IgD-negative memory B cell (primary cell): ENCODE measurements at regions not wholly inside any gene's neighbourhood (a gene's known extent, or its start where the extent isn't known, plus 50 kb on each side); places are given as distances from the start of the nearest gene placed in this dataset.
"Not testable (repeated sequence)": the region's sequence is repeated elsewhere in the genome, so short reads cannot be mapped to it uniquely, and the experiment has no call there.

Source experiments
- H3K27ac Mint-ChIP-seq, 3 donors: one replicate each; pipeline ENCODE4 v1.8.0; 2020 to 2022; ENCODE audit warnings: mild to moderate bottlenecking in 3 of 3, mixed read lengths in 3 of 3, moderate library complexity in 1 of 3
- H3K27me3 Mint-ChIP-seq: one replicate; pipeline ENCODE4 v1.8.0; 2021; ENCODE audit warnings: mixed read lengths
- H3K36me3 Mint-ChIP-seq: one replicate; pipeline ENCODE4 v1.8.0; 2020; ENCODE audit warnings: mild to moderate bottlenecking, mixed read lengths
- H3K4me1 Mint-ChIP-seq, 3 donors: one replicate each; pipeline ENCODE4 v1.8.0; 2020 to 2022; ENCODE audit warnings: mixed read lengths in 3 of 3, mild to moderate bottlenecking in 1 of 3
- H3K4me3 Mint-ChIP-seq, 4 donors: one replicate each; pipeline ENCODE4 v1.8.0; 2020 to 2022; ENCODE audit warnings: mild to moderate bottlenecking in 4 of 4, mixed read lengths in 4 of 4, moderate library complexity in 3 of 4
- H3K9me3 Mint-ChIP-seq, 3 donors: one replicate each; pipeline ENCODE4 v1.8.0; 2020 to 2021; ENCODE audit warnings: mixed read lengths in 3 of 3, mild to moderate bottlenecking in 1 of 3

DNA sequence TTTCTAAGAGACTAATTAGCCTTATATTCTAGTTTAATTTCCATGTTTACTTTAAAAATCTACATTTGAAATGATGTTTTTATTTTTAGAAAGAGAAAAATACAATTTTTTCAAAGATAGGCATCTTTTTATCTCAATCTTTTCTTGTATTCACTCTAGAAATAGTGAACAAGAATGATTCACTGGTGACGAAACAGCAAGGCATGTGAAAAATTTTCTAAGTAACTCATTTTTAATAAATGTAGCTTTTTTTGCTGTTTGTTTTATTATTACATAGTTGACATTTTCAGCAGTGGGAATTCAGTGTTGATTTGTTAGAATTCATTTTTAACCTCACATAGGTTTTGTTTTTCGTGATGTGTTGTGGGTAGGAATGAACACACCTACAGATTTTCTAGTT lies 1226.4 kb downstream of the NSUN3 start:
- no peak overlapping the region for H3K27ac Mint-ChIP-seq
- H3K36me3 Mint-ChIP-seq: no peaks in the 10 kb centered on the region
- peaks cover 0 to 4% (median 3%) of the 10 kb centered on the region in 3 donors for H3K9me3 Mint-ChIP-seq
- no peak overlapping the region for H3K4me3 Mint-ChIP-seq
- H3K4me1 Mint-ChIP-seq: no peaks in the 10 kb centered on the region
- H3K27me3 Mint-ChIP-seq: no peaks in the 10 kb centered on the region

DNA sequence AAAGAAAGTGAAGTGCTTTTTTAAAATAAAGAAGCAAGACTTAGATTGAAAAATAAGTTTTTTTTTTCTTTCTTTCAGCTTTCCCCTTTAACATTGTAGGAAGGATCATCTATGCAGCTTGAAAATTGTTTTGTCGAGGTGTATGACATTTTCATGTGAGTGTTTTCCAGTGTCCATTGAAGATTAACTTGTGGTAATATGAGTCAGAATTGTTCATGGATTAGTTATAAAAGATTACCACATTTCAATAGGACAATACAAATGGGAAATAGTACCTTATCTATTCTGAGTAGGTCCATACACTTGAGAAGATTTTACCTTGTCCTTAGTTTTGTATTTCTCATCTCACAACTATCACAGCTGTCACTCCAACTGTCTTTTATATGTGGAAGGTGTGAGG lies 1234.7 kb downstream of the NSUN3 start:
- peaks cover 2 to 3% (median 3%) of the 10 kb centered on the region in 3 donors for H3K9me3 Mint-ChIP-seq
- H3K27me3 Mint-ChIP-seq: no peaks in the 10 kb centered on the region
- H3K4me1 Mint-ChIP-seq: no peaks in the 10 kb centered on the region
- H3K27ac Mint-ChIP-seq: no peak overlapping the region
- H3K36me3 Mint-ChIP-seq: no peaks in the 10 kb centered on the region
- no peak overlapping the region for H3K4me3 Mint-ChIP-seq

DNA sequence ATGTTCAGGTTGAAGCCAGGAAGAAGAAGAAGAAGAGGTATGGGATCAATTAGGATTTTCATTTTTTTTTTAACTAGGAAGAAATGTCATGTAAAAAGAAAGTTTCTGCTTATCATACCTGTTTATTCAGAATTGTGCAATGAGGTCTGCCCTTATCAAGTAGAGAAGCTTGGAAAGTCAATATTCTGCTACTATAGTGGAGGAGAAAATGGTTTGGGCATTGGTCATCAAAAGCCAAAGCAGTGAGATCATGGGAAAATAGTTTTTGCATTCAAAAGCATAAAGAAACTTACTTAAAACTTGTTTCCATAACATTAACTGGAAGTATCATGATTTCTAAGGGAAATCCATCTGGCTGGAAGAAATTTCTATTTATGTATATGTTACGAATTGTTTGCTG lies 1239.2 kb downstream of the NSUN3 start:
- H3K27ac Mint-ChIP-seq: no peak overlapping the region
- no peak overlapping the region for H3K4me3 Mint-ChIP-seq
- peaks cover 0 to 4% (median 3%) of the 10 kb centered on the region in 3 donors for H3K9me3 Mint-ChIP-seq
- H3K4me1 Mint-ChIP-seq: no peaks in the 10 kb centered on the region
- no peaks in the 10 kb centered on the region for H3K36me3 Mint-ChIP-seq
- H3K27me3 Mint-ChIP-seq: no peaks in the 10 kb centered on the region

DNA sequence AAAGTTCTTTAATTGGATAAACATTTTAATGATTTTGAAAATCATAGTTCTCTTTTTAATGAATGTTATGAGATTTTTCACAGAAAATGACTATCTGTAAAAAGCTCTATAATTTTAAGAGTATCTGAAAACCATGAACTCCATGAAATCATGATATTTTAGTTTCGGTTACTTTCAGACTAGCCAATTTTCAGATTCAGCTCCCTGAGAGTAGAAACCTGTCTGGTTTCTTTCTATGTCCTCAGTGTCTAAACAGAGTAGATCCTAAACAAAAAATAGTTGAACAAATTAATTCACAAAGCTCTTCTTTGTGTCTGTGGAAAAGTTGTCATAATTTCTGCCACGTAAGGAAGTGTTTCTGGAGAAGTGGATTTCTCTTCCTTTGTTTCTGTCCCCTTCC lies 1247.7 kb downstream of the NSUN3 start:
- peaks cover 7 to 11% (median 7%) of the 10 kb centered on the region in 3 donors for H3K9me3 Mint-ChIP-seq

DNA sequence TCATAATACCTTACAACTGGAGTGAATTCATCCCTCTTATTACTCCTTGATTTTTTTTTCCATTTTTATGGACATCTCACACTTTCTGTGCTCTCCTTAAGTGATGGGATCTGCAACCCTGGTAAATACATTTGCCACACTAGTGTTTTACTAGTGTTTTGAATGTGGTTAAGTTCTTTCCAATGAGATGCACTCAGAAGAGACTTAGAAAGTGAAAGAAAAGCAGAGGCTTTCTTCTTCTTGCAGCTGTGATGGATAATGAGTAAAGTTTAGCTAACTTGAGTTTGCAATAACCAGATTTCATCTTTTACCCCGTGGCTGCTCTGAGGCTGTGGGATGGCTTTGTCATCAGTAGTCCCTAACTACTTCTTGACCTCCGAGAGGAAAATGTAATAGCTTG lies 1248.4 kb downstream of the NSUN3 start:
- H3K9me3 Mint-ChIP-seq: peaks cover 7 to 11% (median 10%) of the 10 kb centered on the region in 3 donors
- no peak overlapping the region for H3K4me3 Mint-ChIP-seq
- H3K27ac Mint-ChIP-seq: no peak overlapping the region
- H3K27me3 Mint-ChIP-seq: no peaks in the 10 kb centered on the region
- H3K36me3 Mint-ChIP-seq: no peaks in the 10 kb centered on the region
- H3K4me1 Mint-ChIP-seq: no peaks in the 10 kb centered on the region

More for the DNA sequence above, 1247.7 kb downstream of the NSUN3 start:
- Mint-ChIP-seq H3K4me1 (no peaks in the 10 kb centered on the region), H3K27me3 (no peaks in the 10 kb centered on the region), H3K4me3 (no peak overlapping the region), H3K36me3 (no peaks in the 10 kb centered on the region), H3K27ac (no peak overlapping the region)

DNA sequence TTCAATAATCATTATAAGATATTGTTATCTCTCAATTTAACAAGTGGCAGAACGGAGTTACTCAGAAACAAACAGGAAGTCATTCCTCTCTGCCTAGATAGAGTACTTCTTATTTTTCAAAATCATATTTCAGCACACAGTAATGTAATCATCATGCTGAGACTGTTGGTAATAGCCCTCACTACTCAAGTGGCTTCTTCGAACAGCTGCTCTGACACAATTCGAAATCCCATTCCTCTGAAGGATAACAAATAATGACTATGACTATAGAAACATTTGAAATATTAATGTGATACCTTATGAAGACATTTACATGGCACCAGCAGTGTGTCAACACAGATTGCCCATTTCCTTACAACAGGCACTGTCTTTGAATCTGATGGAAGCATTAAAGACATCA lies 1249.8 kb downstream of the NSUN3 start:
- H3K27ac Mint-ChIP-seq: no peak overlapping the region
- H3K36me3 Mint-ChIP-seq: no peaks in the 10 kb centered on the region
- H3K9me3 Mint-ChIP-seq: peaks cover 6 to 9% (median 7%) of the 10 kb centered on the region in 3 donors
- no peaks in the 10 kb centered on the region for H3K4me1 Mint-ChIP-seq
- H3K4me3 Mint-ChIP-seq: no peak overlapping the region
- no peaks in the 10 kb centered on the region for H3K27me3 Mint-ChIP-seq

DNA sequence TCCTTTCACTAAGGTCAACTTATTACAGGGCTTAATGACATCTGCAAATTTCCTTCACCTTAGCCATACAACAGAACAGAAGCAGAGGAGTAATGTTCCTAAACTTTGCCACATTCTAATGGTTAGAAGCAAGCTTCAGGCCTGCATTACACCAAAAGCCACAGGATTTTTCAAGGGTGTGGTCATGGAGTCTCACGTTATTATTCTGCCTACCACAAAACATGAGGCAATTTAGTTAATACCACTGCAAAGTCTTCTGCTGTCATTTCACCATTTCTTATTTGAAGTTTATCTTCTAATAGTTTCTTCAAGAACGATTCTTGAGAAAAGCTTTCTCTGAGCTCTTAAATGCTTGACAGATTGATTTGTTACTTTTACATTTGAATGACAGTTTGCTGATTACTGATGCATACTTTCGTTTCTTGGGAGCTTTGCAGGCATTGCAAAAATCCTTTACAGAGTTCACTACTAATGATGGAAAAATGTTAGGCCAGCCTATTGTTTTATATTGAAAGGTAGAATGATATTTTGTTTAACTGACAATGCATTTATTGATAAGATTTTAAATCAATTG lies 1257.1 kb downstream of the NSUN3 start:
- Mint-ChIP-seq H3K27me3 (no peaks in the 10 kb centered on the region), H3K27ac (no peak overlapping the region), H3K4me3 (no peak overlapping the region), H3K4me1 (peaks cover 0 to 3% (median 0%) of the 10 kb centered on the region in 3 donors), H3K36me3 (no peaks in the 10 kb centered on the region), H3K9me3 (peaks cover 2 to 19% (median 8%) of the 10 kb centered on the region in 3 donors)

DNA sequence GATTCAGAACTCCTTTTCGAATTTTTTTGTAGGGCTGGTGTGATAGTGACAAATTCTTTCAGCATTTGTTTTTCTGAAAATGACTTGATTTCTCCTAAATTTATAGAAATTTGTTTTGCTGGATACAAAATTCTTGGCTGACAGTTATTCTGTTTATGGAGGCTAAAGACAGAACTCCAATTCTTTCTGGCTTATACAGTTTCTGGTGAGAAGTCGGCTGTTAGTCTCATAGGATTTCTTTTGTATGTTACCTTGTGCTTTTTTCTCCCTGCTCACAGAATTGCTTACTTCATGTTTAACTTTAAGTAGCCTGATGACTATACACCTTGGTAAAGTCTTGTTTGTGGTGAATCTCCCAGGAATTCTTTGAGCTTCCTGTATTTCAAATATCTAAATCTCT lies 1264.6 kb downstream of the NSUN3 start:
- H3K9me3 Mint-ChIP-seq: peaks cover 1 to 9% (median 2%) of the 10 kb centered on the region in 3 donors
- H3K27ac Mint-ChIP-seq: no peak overlapping the region
- no peaks in the 10 kb centered on the region for H3K36me3 Mint-ChIP-seq
- H3K4me1 Mint-ChIP-seq: peaks cover 0 to 1% (median 0%) of the 10 kb centered on the region in 3 donors
- H3K27me3 Mint-ChIP-seq: no peaks in the 10 kb centered on the region
- H3K4me3 Mint-ChIP-seq: no peak overlapping the region

DNA sequence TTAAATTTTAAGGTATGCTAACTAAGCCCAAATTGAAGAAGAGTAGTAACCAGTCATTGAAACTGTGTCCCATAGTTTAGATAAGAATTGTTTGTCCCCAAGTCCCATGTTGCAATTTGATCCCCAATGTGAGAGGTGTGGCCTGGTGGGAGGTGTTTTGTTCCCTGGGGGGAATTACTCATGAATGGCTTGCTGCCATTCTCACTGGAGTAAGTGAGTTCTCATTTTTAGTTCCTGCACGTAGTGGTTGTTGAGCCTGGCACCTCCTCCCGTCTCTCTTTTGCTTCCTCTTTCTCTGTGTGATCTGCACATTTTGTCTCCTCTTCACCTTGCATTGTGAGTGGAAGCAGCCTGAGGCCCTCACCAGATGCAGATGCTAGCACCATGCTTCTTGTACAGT lies 1271.0 kb downstream of the NSUN3 start:
- Mint-ChIP-seq H3K4me3 (no peak overlapping the region), H3K27me3 (no peaks in the 10 kb centered on the region), H3K4me1 (no peaks in the 10 kb centered on the region), H3K9me3 (peaks cover 0 to 3% (median 0%) of the 10 kb centered on the region in 3 donors), H3K27ac (no peak overlapping the region), H3K36me3 (no peaks in the 10 kb centered on the region)

DNA sequence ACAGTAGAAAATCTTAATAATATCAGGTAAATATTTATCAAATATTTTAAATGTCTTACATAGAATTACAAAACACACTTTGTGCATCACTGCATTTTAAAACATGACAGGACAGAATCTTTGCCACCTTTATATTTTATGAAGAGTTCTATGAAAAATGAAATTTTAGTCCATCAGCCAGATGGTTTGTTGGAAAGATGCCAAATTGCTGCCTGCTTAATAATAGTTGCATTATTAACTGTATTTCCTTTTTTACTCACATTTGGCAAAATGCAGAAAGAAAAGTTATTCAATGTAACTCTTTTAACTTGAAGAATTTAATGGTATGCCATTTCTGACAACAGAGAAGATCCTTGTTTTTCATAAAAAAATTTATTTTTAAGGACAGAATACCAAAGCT lies 1271.6 kb downstream of the NSUN3 start:
- H3K4me1 Mint-ChIP-seq: no peaks in the 10 kb centered on the region
- no peaks in the 10 kb centered on the region for H3K36me3 Mint-ChIP-seq
- H3K27ac Mint-ChIP-seq: no peak overlapping the region
- peaks cover 0 to 3% (median 0%) of the 10 kb centered on the region in 3 donors for H3K9me3 Mint-ChIP-seq
- H3K4me3 Mint-ChIP-seq: no peak overlapping the region
- no peaks in the 10 kb centered on the region for H3K27me3 Mint-ChIP-seq

DNA sequence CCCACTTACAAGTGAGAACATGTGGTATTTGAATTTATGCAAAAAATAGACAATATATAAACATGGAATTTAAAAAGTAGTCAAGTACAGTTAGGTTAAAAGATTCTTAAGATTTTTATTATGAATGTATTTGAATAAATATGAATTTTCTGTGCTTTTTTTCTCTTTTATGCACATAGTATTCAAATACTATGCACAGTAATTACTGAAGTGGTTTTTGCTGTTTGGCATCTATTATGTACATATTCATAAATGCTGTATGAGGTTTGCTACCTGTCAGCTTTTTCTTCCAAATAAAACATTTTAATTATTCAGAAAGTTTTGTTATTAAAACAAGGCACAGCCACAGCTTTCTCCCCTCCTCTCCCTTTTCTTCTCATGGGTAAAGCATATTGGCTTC lies 1272.7 kb downstream of the NSUN3 start:
- H3K27me3 Mint-ChIP-seq: no peaks in the 10 kb centered on the region
- no peaks in the 10 kb centered on the region for H3K4me1 Mint-ChIP-seq
- H3K9me3 Mint-ChIP-seq: peaks cover 0 to 3% (median 3%) of the 10 kb centered on the region in 3 donors
- no peak overlapping the region for H3K4me3 Mint-ChIP-seq
- no peaks in the 10 kb centered on the region for H3K36me3 Mint-ChIP-seq
- no peak overlapping the region for H3K27ac Mint-ChIP-seq

DNA sequence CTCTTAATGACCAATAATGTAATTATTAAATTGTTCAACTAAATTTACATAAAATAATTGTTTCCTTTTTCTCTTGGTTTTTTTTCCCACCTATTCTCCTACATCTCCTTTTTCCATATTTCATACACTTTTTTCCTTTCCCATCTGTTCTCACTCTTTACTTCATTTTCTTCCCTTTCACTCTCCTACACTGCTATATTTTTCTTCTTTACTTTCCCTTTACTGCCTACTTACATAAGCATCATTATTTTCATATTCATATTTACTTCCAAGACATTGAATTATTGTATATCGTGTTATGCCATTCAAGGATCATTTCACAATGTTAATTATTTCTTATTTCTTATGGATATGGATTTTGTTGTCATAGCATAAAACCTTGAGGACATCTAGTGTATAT lies 1275.6 kb downstream of the NSUN3 start:
- Mint-ChIP-seq H3K9me3 (peaks cover 0 to 3% (median 3%) of the 10 kb centered on the region in 3 donors), H3K27ac (no peak overlapping the region), H3K27me3 (no peaks in the 10 kb centered on the region), H3K4me1 (no peaks in the 10 kb centered on the region), H3K4me3 (no peak overlapping the region), H3K36me3 (no peaks in the 10 kb centered on the region)

DNA sequence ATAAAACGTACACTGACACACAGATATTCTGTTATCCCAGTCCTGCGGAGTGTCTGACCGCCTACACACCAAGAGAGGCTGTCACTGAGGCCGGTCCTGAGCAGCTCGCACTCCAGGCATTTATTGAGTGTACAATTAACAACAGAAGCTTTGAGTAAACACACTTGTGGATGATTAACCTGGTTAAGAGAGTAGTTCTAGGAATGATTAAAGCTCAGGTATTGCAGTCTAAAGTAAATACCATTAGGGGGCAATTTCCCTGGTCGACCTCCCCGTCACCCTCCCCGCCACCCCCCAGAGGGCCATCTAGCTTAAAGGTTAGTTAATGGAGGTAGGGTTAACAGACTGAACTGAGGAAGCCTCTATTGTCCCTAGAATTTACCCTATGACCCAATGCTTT lies 1278.5 kb downstream of the NSUN3 start:
- peaks cover 3 to 5% (median 3%) of the 10 kb centered on the region in 3 donors for H3K9me3 Mint-ChIP-seq
- no peaks in the 10 kb centered on the region for H3K27me3 Mint-ChIP-seq
- H3K4me3 Mint-ChIP-seq: no peak overlapping the region
- H3K36me3 Mint-ChIP-seq: no peaks in the 10 kb centered on the region
- H3K27ac Mint-ChIP-seq: no peak overlapping the region
- no peaks in the 10 kb centered on the region for H3K4me1 Mint-ChIP-seq

DNA sequence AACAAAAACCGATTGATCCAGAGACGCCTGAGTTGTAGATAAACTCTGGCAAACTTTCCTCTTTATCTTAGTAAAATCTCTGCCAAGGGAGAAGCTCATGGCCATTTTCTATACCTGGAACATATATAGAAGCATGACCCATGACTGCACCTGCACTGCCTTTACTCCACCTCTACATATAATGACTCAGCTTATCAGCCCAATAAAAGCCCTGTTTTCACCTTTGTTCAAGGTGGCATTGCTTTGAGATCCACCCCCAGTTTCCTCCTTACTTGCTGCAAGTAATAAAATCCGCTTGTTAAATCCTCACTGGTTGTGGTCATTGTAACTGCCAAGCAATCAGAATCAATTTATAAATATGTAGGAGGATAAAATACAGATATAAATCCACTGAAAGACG lies 1280.4 kb downstream of the NSUN3 start:
- Mint-ChIP-seq H3K36me3 (no peaks in the 10 kb centered on the region), H3K27ac (no peak overlapping the region), H3K27me3 (no peaks in the 10 kb centered on the region), H3K4me1 (no peaks in the 10 kb centered on the region), H3K9me3 (peaks cover 3 to 7% (median 3%) of the 10 kb centered on the region in 3 donors), H3K4me3 (no peak overlapping the region)

DNA sequence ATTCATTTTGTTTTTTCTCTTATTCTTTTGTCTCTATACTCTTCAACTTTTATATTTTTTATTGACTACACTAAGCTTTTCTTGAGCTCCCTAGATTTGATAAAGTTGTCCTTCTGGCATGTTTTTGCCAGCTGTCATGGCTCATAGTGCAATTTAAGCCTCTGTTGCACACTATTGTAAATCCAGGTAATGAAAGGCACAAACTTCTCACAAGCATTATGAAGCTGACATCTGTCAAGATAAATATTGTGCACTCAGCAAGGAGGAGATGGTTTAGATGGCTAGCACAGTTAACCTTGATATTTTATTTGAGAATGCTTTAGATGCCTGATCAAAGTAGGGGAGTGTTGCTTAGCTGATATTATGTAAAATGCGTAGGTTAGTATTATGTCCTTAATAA lies 1280.9 kb downstream of the NSUN3 start:
- no peak overlapping the region for H3K4me3 Mint-ChIP-seq
- H3K9me3 Mint-ChIP-seq: peaks cover 3 to 4% (median 3%) of the 10 kb centered on the region in 3 donors
- H3K27ac Mint-ChIP-seq: no peak overlapping the region
- no peaks in the 10 kb centered on the region for H3K27me3 Mint-ChIP-seq
- no peaks in the 10 kb centered on the region for H3K36me3 Mint-ChIP-seq
- no peaks in the 10 kb centered on the region for H3K4me1 Mint-ChIP-seq

DNA sequence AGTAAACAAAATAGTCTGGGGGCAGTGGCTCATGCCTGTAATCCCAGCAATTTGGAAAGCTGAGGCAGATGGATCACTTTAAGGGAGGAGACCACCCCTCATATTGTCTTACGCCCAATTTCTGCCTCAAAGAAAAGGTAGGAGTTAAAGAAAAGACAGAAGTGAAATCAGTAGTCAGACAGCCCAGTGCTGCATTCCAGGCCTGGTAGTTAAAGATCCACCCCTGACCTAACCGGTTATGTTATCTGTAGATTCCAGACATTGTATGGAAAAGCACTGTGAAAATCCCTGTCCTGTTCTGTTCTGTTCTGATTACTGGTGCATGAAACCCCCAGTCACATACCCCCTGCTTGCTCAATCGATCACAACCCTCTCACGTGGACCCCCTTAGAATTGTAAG lies 1285.1 kb downstream of the NSUN3 start:
- not testable (repeated sequence) for H3K36me3 Mint-ChIP-seq, H3K9me3 Mint-ChIP-seq, H3K4me1 Mint-ChIP-seq, H3K27me3 Mint-ChIP-seq, H3K4me3 Mint-ChIP-seq, H3K27ac Mint-ChIP-seq
